ENCODE measurements at regions not wholly inside any gene's neighbourhood (a gene's known extent, or its start where the extent isn't known, plus 50 kb on each side); places are given as distances from the start of the nearest gene placed in this dataset.

DNA sequence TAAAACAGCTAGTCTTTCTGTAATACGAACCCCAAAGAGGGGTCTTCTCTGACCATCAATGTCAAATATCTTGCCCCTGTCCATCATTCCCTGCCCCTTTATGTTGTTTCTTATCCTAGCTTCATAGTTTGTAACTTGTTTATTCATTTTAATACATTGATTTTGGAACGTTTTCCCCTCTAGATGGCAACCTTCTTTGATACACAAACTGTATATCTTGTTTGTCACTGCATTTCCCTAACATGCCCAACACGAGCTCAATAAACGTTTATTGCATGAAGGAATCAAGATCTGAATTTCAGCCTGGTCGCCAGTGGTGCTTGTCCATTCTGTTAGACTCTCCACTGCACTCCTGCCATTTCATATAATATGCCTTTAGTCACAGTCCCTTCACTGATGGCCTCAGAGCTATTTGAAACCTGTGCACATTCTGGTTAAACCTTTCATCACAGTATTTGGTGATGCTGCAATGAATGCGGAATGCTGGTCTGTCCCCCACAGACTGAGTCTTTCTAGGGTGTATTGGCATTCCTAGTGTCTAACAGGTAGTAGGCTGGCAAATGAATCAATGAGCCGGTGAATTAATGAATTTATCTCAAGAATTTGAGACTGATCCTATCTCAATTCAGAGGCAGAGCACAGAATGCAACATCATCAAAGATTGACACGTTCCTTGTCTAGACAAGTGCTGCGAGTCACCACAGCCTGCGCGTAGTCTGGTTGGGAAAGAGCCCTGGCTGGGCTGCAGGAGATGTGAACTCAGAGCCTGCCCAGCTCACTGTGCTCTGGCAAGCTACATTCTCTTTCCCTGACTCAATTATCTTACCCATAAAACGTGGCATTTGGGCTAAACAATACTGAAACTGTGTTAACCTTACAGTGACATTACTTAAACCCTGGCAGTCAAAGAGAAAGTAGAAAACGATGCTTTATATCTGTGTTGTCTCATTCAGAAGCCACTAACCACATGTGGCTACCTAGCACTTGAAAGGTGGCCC lies 55.2 kb upstream of the FRMD4A start:
- peaks cover 3% of the 10 kb centered on the region for H3K36me3 Mint-ChIP-seq (ENCODE audit: low read depth)
- H3K9me3 Mint-ChIP-seq = peaks cover 18% of the 10 kb centered on the region
- ATAC-seq = peak; percentile 59
- peak; percentile 55 for DNase-seq
- intact Hi-C loops (cut with micrococcal nuclease) = no loop called here
- TF ChIP-seq, protein P1, sequence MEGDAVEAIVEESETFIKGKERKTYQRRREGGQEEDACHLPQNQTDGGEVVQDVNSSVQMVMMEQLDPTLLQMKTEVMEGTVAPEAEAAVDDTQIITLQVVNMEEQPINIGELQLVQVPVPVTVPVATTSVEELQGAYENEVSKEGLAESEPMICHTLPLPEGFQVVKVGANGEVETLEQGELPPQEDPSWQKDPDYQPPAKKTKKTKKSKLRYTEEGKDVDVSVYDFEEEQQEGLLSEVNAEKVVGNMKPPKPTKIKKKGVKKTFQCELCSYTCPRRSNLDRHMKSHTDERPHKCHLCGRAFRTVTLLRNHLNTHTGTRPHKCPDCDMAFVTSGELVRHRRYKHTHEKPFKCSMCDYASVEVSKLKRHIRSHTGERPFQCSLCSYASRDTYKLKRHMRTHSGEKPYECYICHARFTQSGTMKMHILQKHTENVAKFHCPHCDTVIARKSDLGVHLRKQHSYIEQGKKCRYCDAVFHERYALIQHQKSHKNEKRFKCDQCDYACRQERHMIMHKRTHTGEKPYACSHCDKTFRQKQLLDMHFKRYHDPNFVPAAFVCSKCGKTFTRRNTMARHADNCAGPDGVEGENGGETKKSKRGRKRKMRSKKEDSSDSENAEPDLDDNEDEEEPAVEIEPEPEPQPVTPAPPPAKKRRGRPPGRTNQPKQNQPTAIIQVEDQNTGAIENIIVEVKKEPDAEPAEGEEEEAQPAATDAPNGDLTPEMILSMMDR (IDR thresholded peaks at IDR 0.05) = no peak
- H3K27me3 Mint-ChIP-seq = peaks cover 18% of the 10 kb centered on the region
- no peak overlapping the region for H3K4me3 Mint-ChIP-seq
- ChIA-PET CTCF (interaction anchor here (1.1 to 1.8 kb wide), 6 partner anchors 11 to 189 kb away, joined by 3 to 8 read pairs (median 4); no protein-coding TSS in a partner anchor), POLR2A (interaction anchor here (1.0 kb wide), 1 partner anchor 200 kb away, joined by 3 read pairs; no protein-coding TSS in a partner anchor)
- H3K4me1 Mint-ChIP-seq (ENCODE audit: low read depth) = peaks cover 65% of the 10 kb centered on the region
- H3K27ac Mint-ChIP-seq = no peak overlapping the region

DNA sequence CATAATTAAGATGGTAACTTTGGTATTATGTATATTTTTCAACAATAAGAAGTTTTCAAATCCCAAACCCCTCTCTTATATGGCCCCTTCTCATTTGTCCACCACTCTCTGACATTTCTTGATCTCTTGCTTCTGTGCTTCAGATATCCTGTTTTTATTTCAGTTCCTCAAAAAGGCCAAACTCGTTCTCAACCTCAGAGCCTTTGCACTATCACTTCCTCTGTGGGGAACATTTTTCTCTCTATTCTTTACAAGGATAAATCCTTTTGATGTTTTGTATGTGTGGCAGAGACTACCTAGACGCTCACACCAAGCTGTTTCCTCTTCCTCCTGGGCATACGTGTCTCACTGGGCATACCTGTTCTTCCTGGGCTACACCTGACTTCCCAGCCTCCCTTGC lies 54.2 kb upstream of the FRMD4A start:
- no peak for ATAC-seq
- DNase-seq = no peak
- H3K36me3 Mint-ChIP-seq (ENCODE audit: low read depth) = peaks cover 2% of the 10 kb centered on the region
- ChIA-PET CTCF (interaction anchor here (1.3 to 1.8 kb wide), 3 partner anchors 12 to 188 kb away, joined by 3 to 8 read pairs (median 4); no protein-coding TSS in a partner anchor), POLR2A (interaction anchor here (1.0 kb wide), 1 partner anchor 199 kb away, joined by 3 read pairs; no protein-coding TSS in a partner anchor)
- TF ChIP-seq, protein P1 (IDR thresholded peaks at IDR 0.05) = no peak
- intact Hi-C loops (cut with micrococcal nuclease) = no loop called here
- H3K27me3 Mint-ChIP-seq = peaks cover 18% of the 10 kb centered on the region
- no peak overlapping the region for H3K4me3 Mint-ChIP-seq
- H3K9me3 Mint-ChIP-seq = peaks cover 13% of the 10 kb centered on the region
- no peak overlapping the region for H3K27ac Mint-ChIP-seq
- peaks cover 55% of the 10 kb centered on the region for H3K4me1 Mint-ChIP-seq (ENCODE audit: low read depth)

DNA sequence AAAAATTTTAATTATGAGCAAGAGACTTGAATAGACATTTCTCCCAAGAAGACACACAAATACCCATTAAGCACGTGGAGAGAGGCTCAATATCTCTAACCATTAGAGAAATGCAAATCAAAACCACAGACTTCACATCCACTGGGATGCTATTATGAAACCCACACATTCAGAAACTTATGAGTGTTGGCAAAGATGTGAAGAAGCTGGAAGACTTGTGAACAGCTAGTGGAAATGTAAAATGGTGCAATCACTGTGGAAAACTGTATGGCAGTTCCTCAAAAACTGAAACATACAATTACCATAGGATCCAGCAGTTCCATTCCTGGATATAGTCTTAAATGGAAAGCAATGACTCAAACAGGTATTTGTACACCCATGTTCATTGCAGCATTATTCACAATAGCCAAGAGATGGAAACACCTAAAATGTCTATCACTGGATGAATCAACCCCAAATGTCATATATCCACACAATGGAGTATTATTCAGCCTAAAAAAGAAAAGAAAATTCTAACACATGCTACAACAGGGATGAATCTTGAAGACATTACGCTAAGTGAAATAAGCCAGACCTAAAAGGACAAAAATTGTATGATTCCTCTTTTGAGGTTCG lies 53.5 kb upstream of the FRMD4A start:
- ChIA-PET CTCF (interaction anchor here (1.7 to 1.8 kb wide), 2 partner anchors 7 to 12 kb away, joined by 4 to 8 read pairs; no protein-coding TSS in a partner anchor), POLR2A (interaction anchor here (1.0 kb wide), 1 partner anchor 199 kb away, joined by 3 read pairs; no protein-coding TSS in a partner anchor)
- Mint-ChIP-seq H3K36me3 (ENCODE audit: low read depth) (no peaks in the 10 kb centered on the region), H3K27ac (no peak overlapping the region), H3K4me1 (ENCODE audit: low read depth) (peaks cover 48% of the 10 kb centered on the region), H3K9me3 (peaks cover 9% of the 10 kb centered on the region), H3K4me3 (no peak overlapping the region), H3K27me3 (peaks cover 19% of the 10 kb centered on the region)
- ATAC-seq (no peak), DNase-seq (no peak)
- TF ChIP-seq, protein P1 (IDR thresholded peaks at IDR 0.05) = no peak
- intact Hi-C loops (cut with micrococcal nuclease) = no loop called here

DNA sequence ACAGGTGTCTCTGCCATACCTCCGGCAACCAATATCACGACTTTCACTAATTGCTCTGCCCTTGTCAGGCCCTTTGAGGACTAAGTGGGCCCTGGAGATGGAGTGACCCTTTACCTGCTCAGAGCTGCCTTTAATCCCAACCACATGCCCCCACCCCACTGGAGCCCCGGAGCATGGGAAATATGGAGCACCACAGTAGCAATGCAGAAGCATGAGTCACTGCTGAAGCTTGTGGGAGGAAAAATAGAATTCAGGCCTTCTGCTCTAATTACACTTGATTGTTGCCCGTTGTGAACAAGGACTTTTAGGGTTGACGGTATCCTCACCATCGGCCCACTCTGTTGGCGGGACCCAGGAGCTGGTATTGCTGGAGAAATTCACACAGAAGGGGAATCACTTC lies 52.5 kb upstream of the FRMD4A start:
- Mint-ChIP-seq H3K4me1 (ENCODE audit: low read depth) (peaks cover 46% of the 10 kb centered on the region), H3K36me3 (ENCODE audit: low read depth) (no peaks in the 10 kb centered on the region), H3K27ac (no peak overlapping the region), H3K9me3 (peaks cover 5% of the 10 kb centered on the region), H3K4me3 (no peak overlapping the region), H3K27me3 (peaks cover 23% of the 10 kb centered on the region)
- intact Hi-C loops (cut with micrococcal nuclease) = no loop called here
- DNase-seq = no peak
- ChIA-PET POLR2A (no interaction called here), CTCF (interaction anchor here (0.6 to 1.7 kb wide), 2 partner anchors 8 to 555 kb away, joined by 3 to 4 read pairs; no protein-coding TSS in a partner anchor)
- TF ChIP-seq, protein P1 (IDR thresholded peaks at IDR 0.05) = no peak
- no peak for ATAC-seq

Data from activated CD8-positive, alpha-beta T cell treated with anti-CD3 and anti-CD28 coated beads for 36 hours (primary cell).